ENCODE measurements at regions not wholly inside any gene's neighbourhood (a gene's known extent, or its start where the extent isn't known, plus 50 kb on each side); places are given as distances from the start of the nearest gene placed in this dataset.

- TF ChIP-seq CTCF (IDR thresholded peaks at IDR 0.05) (no peak), EZH2 (IDR thresholded peaks at IDR 0.05; ENCODE audit: borderline replicate concordance, insufficient read depth, low read depth, low read length, poor library complexity, severe bottlenecking) (no peak)
Measured at GRCh38 chr2:140014204-140014546, 1234.0 kb upstream of the NXPH2 start.

Measured in B cell (primary cell).